Nephron progenitor cell (in vitro differentiated cells): ENCODE measurements at regions not wholly inside any gene's neighbourhood (a gene's known extent, or its start where the extent isn't known, plus 50 kb on each side); places are given as distances from the start of the nearest gene placed in this dataset.

ENCODE experiments used
- DNase-seq: peaks from one replicate; pipeline ENCODE4 v3.0.0; 2021
- H3K27ac Mint-ChIP-seq: 2 replicates; pipeline ENCODE4 v1.8.0; 2021; ENCODE audit warnings: mild to moderate bottlenecking, moderate library complexity, mixed read lengths
- H3K27me3 Mint-ChIP-seq: 2 replicates; pipeline ENCODE4 v1.8.0; 2021; ENCODE audit warnings: mild to moderate bottlenecking, low read depth, mixed read lengths; ENCODE audit not compliant: poor library complexity
- H3K36me3 Mint-ChIP-seq: 2 replicates; pipeline ENCODE4 v1.8.0; 2021; ENCODE audit warnings: low read depth, mixed read lengths
- H3K4me1 Mint-ChIP-seq: 2 replicates; pipeline ENCODE4 v1.8.0; 2021; ENCODE audit warnings: mixed read lengths
- H3K4me3 Mint-ChIP-seq: 2 replicates; pipeline ENCODE4 v1.8.0; 2021; ENCODE audit warnings: mild to moderate bottlenecking, moderate library complexity, mixed read lengths
- H3K9me3 Mint-ChIP-seq: 2 replicates; pipeline ENCODE4 v1.8.0; 2021; ENCODE audit warnings: mild to moderate bottlenecking, moderate library complexity, mixed read lengths
- TF ChIP-seq, protein P1 (sequence below): fragments of 200-600 bp; sonication (generic); IDR thresholded peaks from 2 replicates; pipeline ENCODE4 v1.5.0; 2021; ENCODE audit warnings: antibody characterized with exemption

DNA sequence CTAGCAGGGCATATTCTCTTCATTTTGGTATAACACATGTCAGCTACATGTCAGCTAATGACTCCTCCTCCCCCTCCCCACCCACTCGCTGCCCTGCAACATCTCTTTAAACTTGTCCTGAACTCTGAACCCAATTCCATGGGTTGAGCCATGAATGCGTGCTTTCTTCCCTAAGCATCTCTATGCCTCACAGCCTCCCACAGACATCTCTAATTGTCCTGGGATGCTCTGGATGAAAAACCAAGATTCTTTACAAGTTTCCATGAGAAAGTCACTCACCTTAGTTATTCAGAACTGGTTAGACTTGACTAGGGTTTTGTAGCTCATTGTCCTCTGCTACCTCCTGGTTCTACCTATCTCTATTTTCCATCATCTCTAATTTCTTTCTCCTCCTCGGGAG lies 629.1 kb downstream of the TBL1XR1 start:
- Mint-ChIP-seq H3K9me3 (peaks cover 10% of the 10 kb centered on the region), H3K36me3 (no peaks in the 10 kb centered on the region), H3K4me1 (no peaks in the 10 kb centered on the region), H3K27ac (no peak overlapping the region), H3K4me3 (no peak overlapping the region), H3K27me3 (peaks cover 3% of the 10 kb centered on the region)
- DNase-seq, result no peak
- TF ChIP-seq, protein P1, sequence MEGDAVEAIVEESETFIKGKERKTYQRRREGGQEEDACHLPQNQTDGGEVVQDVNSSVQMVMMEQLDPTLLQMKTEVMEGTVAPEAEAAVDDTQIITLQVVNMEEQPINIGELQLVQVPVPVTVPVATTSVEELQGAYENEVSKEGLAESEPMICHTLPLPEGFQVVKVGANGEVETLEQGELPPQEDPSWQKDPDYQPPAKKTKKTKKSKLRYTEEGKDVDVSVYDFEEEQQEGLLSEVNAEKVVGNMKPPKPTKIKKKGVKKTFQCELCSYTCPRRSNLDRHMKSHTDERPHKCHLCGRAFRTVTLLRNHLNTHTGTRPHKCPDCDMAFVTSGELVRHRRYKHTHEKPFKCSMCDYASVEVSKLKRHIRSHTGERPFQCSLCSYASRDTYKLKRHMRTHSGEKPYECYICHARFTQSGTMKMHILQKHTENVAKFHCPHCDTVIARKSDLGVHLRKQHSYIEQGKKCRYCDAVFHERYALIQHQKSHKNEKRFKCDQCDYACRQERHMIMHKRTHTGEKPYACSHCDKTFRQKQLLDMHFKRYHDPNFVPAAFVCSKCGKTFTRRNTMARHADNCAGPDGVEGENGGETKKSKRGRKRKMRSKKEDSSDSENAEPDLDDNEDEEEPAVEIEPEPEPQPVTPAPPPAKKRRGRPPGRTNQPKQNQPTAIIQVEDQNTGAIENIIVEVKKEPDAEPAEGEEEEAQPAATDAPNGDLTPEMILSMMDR, result no peak

DNA sequence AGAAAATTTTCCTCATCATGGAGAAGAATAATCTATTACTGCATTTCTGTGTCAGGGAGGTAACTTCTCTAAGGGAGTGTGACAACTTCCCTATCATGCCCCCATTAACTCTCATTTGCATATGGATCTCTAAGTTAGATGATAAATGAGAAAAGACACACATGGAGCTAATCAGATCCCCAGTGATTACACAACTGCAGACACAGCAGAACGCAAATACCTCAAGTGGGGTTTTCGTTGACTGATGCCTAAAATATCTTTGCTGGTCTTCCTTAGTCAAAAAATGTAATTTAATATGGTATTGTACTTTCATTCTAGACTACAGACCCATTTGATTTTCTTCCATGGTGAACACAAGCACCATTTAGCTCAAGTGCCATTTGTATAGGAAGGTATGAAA lies 630.5 kb downstream of the TBL1XR1 start:
- H3K27me3 Mint-ChIP-seq, result peaks cover 3% of the 10 kb centered on the region
- TF ChIP-seq, protein P1, result no peak
- H3K4me3 Mint-ChIP-seq, result no peak overlapping the region
- no peaks in the 10 kb centered on the region for H3K4me1 Mint-ChIP-seq
- no peak for DNase-seq
- H3K9me3 Mint-ChIP-seq, result peaks cover 13% of the 10 kb centered on the region
- H3K36me3 Mint-ChIP-seq, result no peaks in the 10 kb centered on the region
- H3K27ac Mint-ChIP-seq, result no peak overlapping the region

DNA sequence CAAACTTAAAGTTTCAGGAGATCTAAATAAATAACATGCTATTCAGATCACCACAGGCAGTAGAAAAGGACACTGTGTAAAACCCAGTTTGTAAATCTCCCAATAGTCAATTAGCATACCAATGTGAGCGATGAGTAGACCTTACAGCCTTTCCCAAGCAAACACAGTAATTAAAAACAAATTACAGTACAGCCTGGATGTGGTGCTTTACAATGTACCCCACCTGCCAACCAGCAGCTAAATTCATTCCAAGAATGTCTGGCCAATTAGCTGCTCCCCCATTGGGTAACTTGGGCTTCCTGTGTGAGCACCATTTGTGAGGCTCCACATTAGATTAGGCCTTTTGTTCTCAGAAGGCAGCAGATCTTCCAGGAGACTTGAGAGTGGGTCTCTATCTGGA lies 635.0 kb downstream of the TBL1XR1 start:
- Mint-ChIP-seq H3K27ac (no peak overlapping the region), H3K4me3 (no peak overlapping the region), H3K27me3 (peaks cover 3% of the 10 kb centered on the region), H3K9me3 (peaks cover 13% of the 10 kb centered on the region), H3K36me3 (no peaks in the 10 kb centered on the region), H3K4me1 (no peaks in the 10 kb centered on the region)
- TF ChIP-seq, protein P1, result no peak
- no peak for DNase-seq

DNA sequence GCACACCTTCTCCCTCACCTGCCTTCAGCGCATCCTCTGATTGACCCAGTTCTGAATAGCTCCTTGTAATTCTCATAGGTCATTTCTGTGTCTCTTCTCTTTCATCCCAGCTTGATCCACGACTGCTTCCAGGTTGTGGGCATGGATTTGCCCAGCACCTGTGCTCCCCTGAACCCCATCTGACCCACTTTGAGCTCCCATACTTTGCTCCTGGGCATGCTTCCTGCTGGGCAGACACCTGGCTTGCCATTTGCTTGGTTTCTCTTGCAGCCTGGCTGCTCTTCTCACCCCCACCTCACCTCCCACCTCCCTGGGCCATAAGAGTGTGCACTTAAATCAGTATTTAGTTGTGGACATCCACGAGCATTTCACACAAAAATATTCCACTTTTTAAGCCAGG lies 635.5 kb downstream of the TBL1XR1 start:
- no peak overlapping the region for H3K27ac Mint-ChIP-seq
- H3K9me3 Mint-ChIP-seq, result peaks cover 13% of the 10 kb centered on the region
- no peak overlapping the region for H3K4me3 Mint-ChIP-seq
- no peaks in the 10 kb centered on the region for H3K4me1 Mint-ChIP-seq
- DNase-seq, result no peak
- no peaks in the 10 kb centered on the region for H3K36me3 Mint-ChIP-seq
- TF ChIP-seq, protein P1, result no peak
- peaks cover 3% of the 10 kb centered on the region for H3K27me3 Mint-ChIP-seq

DNA sequence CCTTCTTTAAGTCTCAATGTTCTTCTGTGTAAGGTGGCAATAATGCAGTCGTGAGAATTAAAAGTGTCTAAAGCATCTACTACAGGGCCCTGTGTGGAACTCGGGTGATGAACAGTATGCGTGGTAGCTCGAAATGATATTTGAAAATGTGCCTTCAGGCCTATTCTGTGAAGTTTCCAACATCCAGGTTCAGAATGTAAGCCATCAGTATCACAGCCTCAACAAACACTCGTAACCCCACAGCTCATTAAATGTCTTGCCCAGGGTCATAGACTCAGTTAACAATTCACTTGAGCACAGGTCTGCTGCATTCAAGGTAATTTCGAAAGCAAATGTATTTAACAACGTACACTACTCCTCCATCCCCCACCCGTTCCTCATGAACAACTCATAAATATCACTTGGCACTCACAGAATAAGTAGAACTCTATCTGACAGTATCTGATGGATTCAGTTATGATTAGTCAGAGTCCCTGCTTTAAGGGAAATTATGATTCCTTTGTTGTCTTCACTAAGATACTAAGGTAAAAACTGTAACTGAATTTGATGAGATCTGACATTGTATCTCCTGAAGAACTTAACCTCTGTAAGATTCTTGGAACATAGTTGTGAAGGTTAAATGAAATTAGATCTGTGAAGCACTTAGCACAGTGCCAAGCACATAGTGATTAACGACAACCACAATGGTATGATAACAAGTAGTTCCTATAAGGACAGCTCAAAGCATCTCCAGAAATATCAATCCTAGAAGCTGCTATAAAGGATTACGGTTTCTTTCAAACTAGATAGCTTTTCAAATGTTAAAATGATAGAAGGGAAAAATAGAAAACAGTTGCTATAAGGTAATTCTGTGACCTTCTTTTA lies 642.3 kb downstream of the TBL1XR1 start:
- no peaks in the 10 kb centered on the region for H3K36me3 Mint-ChIP-seq
- H3K27ac Mint-ChIP-seq, result no peak overlapping the region
- no peak overlapping the region for H3K4me3 Mint-ChIP-seq
- no peaks in the 10 kb centered on the region for H3K27me3 Mint-ChIP-seq
- no peak for DNase-seq
- TF ChIP-seq, protein P1, result no peak
- H3K4me1 Mint-ChIP-seq, result peaks cover 11% of the 10 kb centered on the region
- H3K9me3 Mint-ChIP-seq, result no peaks in the 10 kb centered on the region

DNA sequence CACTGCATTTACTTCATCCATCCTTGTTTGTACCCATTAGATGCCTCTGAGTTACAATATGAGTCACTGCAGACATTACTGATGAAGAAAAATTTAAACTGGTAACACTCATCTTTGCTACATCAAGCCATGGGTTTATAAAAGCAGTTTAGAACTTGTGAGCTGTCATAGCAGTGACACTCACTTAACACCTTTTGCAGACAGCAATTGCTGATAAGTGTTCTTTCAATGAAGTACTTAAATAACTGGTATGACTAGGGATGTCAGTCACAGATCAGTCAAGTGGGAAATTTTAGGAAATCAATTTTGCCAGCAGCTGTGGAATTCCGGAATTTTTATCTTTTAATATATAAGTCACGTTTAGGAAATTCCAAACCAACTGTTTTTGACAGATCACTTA lies 643.0 kb downstream of the TBL1XR1 start:
- DNase-seq, result no peak
- H3K27ac Mint-ChIP-seq, result no peak overlapping the region
- TF ChIP-seq, protein P1, result no peak
- H3K4me1 Mint-ChIP-seq, result peaks cover 11% of the 10 kb centered on the region
- H3K4me3 Mint-ChIP-seq, result no peak overlapping the region
- no peaks in the 10 kb centered on the region for H3K36me3 Mint-ChIP-seq
- no peaks in the 10 kb centered on the region for H3K9me3 Mint-ChIP-seq
- no peaks in the 10 kb centered on the region for H3K27me3 Mint-ChIP-seq
